M059J (cell line): ENCODE measurements at regions not wholly inside any gene's neighbourhood (a gene's known extent, or its start where the extent isn't known, plus 50 kb on each side); places are given as distances from the start of the nearest gene placed in this dataset.

Source experiments
- DNase-seq: peaks from one replicate; pipeline ENCODE4 v3.0.0-alpha.2; 2012; ENCODE audit warnings: low read depth

GRCh38 chr12:105954951-105955931 lies 183.5 kb downstream of the NUAK1 start:
- DNase-seq, result no peak

GRCh38 chr12:105955976-105956375 lies 182.8 kb downstream of the NUAK1 start:
- no peak for DNase-seq

GRCh38 chr12:105956662-105957457 lies 181.9 kb downstream of the NUAK1 start:
- no peak for DNase-seq

GRCh38 chr12:105960319-105961083 lies 178.3 kb downstream of the NUAK1 start:
- DNase-seq, result peak; percentile 31

GRCh38 chr12:105961821-105962671 lies 176.7 kb downstream of the NUAK1 start:
- DNase-seq, result no peak

- DNase-seq, result no peak
Measured at GRCh38 chr12:105967038-105967776, 171.5 kb downstream of the NUAK1 start.

- no peak for DNase-seq
Measured at GRCh38 chr12:105968025-105968424, 170.7 kb downstream of the NUAK1 start.

- no peak for DNase-seq
Measured at GRCh38 chr12:105970885-105971284, 167.9 kb downstream of the NUAK1 start.

GRCh38 chr12:105974738-105975137 lies 164.0 kb downstream of the NUAK1 start:
- no peak for DNase-seq

GRCh38 chr12:105975351-105975750 lies 163.4 kb downstream of the NUAK1 start:
- no peak for DNase-seq

GRCh38 chr12:105977236-105977635 lies 161.5 kb downstream of the NUAK1 start:
- DNase-seq, result no peak

- DNase-seq, result peak; percentile 80
Measured at GRCh38 chr12:105977652-105978051, 161.1 kb downstream of the NUAK1 start.

- no peak for DNase-seq
Measured at GRCh38 chr12:105978276-105978675, 160.5 kb downstream of the NUAK1 start.

- peak; percentile 66 for DNase-seq
Measured at GRCh38 chr12:105978686-105979085, 160.1 kb downstream of the NUAK1 start.

GRCh38 chr12:105980085-105980484 lies 158.7 kb downstream of the NUAK1 start:
- DNase-seq, result no peak

GRCh38 chr12:105980533-105980932 lies 158.2 kb downstream of the NUAK1 start:
- DNase-seq, result no peak

GRCh38 chr12:105982022-105982421 lies 156.7 kb downstream of the NUAK1 start:
- DNase-seq, result no peak

GRCh38 chr12:105983622-105984320 lies 155.0 kb downstream of the NUAK1 start:
- DNase-seq, result peak; percentile 70

GRCh38 chr12:105985383-105985782 lies 153.4 kb downstream of the NUAK1 start:
- DNase-seq, result no peak
